HEK293T (cell line): ENCODE measurements at regions not wholly inside any gene's neighbourhood (a gene's known extent, or its start where the extent isn't known, plus 50 kb on each side); places are given as distances from the start of the nearest gene placed in this dataset.

Experiments used
- FOXM1 ChIP-seq: fragments of 450-650 bp; IDR thresholded peaks from 2 replicates; pipeline ENCODE4 v1.6.1; 2017; ENCODE audit warnings: mild to moderate bottlenecking, borderline replicate concordance
- HDGF ChIP-seq: fragments of 450-650 bp; IDR thresholded peaks from 2 replicates; pipeline ENCODE4 v1.6.1; 2017; ENCODE audit warnings: antibody characterized with exemption, borderline replicate concordance

- no peak for TF ChIP-seq HDGF
- no peak for TF ChIP-seq FOXM1
Observed at GRCh38 chr15:35907511-35907910, 361.5 kb upstream of the DPH6 start.
